Activated CD8-positive, alpha-beta T cell treated with anti-CD3 and anti-CD28 coated beads, Interleukin-2, amount 10 ng/mL, durations not matched to agents 7 days and 5 days (primary cell): ENCODE measurements at regions not wholly inside any gene's neighbourhood (a gene's known extent, or its start where the extent isn't known, plus 50 kb on each side); places are given as distances from the start of the nearest gene placed in this dataset.

Experiments
- ATAC-seq: fragments of 150-1000 bp; cut with Tn5 transposase; one replicate; pipeline ENCODE4 v1.10.0; 2021; ENCODE audit warnings: moderate library complexity
- CTCF ChIA-PET: fragments of 350-600 bp; sonication (Branson Sonifier 250); formaldehyde crosslinking; loops from one replicate; lab custom pipeline; 2021; ENCODE audit warnings: antibody characterized with exemption; lab: Charles Lee
- POLR2A ChIA-PET: fragments of 350-600 bp; sonication (Branson Sonifier 250); formaldehyde crosslinking; loops from one replicate; lab custom pipeline; 2021; ENCODE audit warnings: antibody characterized with exemption; lab: Charles Lee
- DNase-seq: peaks from one replicate; pipeline ENCODE4 v3.0.0-alpha.2; 2020
- H3K27ac Mint-ChIP-seq: one replicate; pipeline ENCODE4 v1.8.0; 2021; ENCODE audit warnings: mild to moderate bottlenecking, mixed read lengths
- H3K27me3 Mint-ChIP-seq: one replicate; pipeline ENCODE4 v1.8.0; 2021; ENCODE audit warnings: low read depth, mixed read lengths
- H3K36me3 Mint-ChIP-seq: one replicate; pipeline ENCODE4 v1.8.0; 2021; ENCODE audit warnings: low read depth, mixed read lengths
- H3K4me1 Mint-ChIP-seq: one replicate; pipeline ENCODE4 v1.8.0; 2021; ENCODE audit warnings: low read depth, mixed read lengths
- H3K4me3 Mint-ChIP-seq: one replicate; pipeline ENCODE4 v1.8.0; 2021; ENCODE audit warnings: mild to moderate bottlenecking, mixed read lengths
- H3K9me3 Mint-ChIP-seq: one replicate; pipeline ENCODE4 v1.8.0; 2022; ENCODE audit warnings: mixed read lengths; ENCODE audit not compliant: insufficient read depth

- ATAC-seq = no peak
- no peak for DNase-seq
- Mint-ChIP-seq H3K9me3 (no peaks in the 10 kb centered on the region), H3K27me3 (no peaks in the 10 kb centered on the region), H3K4me3 (no peak overlapping the region), H3K27ac (no peak overlapping the region), H3K36me3 (no peaks in the 10 kb centered on the region), H3K4me1 (no peaks in the 10 kb centered on the region)
- POLR2A ChIA-PET = no interaction called here
- CTCF ChIA-PET = no interaction called here
Observed at GRCh38 chr2:180187611-180188010, 180.5 kb upstream of the CWC22 start.

GRCh38 chr2:180184506-180184905, 177.4 kb upstream of the CWC22 start:
- no peaks in the 10 kb centered on the region for H3K9me3 Mint-ChIP-seq
- ATAC-seq (no peak), DNase-seq (no peak)
- no peak overlapping the region for H3K4me3 Mint-ChIP-seq
- POLR2A ChIA-PET = no interaction called here
- CTCF ChIA-PET = no interaction called here
- H3K27me3 Mint-ChIP-seq = no peaks in the 10 kb centered on the region
- H3K36me3 Mint-ChIP-seq = no peaks in the 10 kb centered on the region
- H3K27ac Mint-ChIP-seq = no peak overlapping the region
- no peaks in the 10 kb centered on the region for H3K4me1 Mint-ChIP-seq

DNA sequence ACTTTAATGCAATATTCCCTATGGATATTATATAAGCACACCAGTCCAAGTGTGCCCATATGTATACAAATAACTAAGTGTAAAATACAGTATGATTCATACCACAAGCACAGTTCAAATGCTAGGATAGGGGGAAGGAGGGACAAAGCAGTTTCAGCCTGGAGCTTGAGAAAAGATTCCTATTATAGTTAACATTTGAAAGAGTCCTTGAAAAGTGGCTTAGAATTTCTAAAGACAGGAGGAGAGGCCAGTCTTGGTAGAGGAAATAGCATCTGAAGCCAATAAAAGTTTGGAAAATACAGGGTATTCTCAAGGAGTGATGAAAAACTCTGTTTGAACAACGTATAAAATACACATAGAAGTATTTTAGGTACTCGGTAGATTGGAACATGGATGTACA, 173.4 kb upstream of the CWC22 start:
- ATAC-seq (no peak), DNase-seq (no peak)
- Mint-ChIP-seq H3K9me3 (no peaks in the 10 kb centered on the region), H3K4me1 (no peaks in the 10 kb centered on the region), H3K4me3 (no peak overlapping the region), H3K27ac (no peak overlapping the region), H3K36me3 (no peaks in the 10 kb centered on the region), H3K27me3 (no peaks in the 10 kb centered on the region)
- ChIA-PET CTCF (no interaction called here), POLR2A (no interaction called here)

DNA sequence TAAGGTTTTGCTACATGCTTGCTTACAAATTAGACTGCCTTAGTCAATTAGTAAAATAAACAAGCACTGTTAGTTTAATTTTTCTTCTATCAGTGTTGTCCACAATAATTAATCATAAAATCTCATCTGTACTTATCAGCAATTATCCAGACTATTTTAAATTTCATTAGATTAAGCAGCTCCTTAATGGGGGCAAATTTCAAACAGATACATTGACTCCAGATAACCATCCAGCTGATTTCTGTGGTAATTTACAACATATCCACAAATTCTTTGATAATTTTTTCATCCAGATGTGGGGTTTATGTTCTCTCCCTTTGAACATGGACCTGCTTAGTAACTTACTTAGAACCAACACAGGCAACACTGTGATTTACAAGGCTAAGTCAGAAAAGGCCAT, 170.4 kb upstream of the CWC22 start:
- ATAC-seq (no peak), DNase-seq (no peak)
- CTCF ChIA-PET = no interaction called here
- H3K27me3 Mint-ChIP-seq = no peaks in the 10 kb centered on the region
- no peaks in the 10 kb centered on the region for H3K9me3 Mint-ChIP-seq
- H3K4me1 Mint-ChIP-seq = no peaks in the 10 kb centered on the region
- no peaks in the 10 kb centered on the region for H3K36me3 Mint-ChIP-seq
- H3K4me3 Mint-ChIP-seq = no peak overlapping the region
- H3K27ac Mint-ChIP-seq = no peak overlapping the region
- POLR2A ChIA-PET = no interaction called here

DNA sequence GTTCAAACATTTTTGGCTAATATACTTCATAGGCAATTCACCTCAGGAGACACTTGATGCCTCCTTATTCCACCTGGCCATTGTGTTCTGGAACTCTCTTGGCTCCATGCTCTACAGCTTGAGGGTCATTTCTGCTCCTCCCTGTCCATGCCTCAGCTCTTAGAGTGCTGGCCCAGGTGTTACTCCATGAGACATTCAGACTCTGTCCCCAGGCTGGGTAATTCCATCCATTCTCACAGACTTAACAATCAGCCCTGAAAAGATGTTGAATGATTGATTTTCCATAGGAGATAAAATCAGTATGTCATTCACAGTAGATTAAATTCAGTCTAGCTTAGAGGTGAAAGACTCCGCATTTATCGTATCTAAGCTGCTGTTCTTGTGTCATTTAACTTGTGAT, 168.6 kb upstream of the CWC22 start:
- ChIA-PET CTCF (no interaction called here), POLR2A (no interaction called here)
- ATAC-seq (no peak), DNase-seq (no peak)
- Mint-ChIP-seq H3K27ac (no peak overlapping the region), H3K27me3 (no peaks in the 10 kb centered on the region), H3K4me1 (no peaks in the 10 kb centered on the region), H3K4me3 (no peak overlapping the region), H3K36me3 (no peaks in the 10 kb centered on the region), H3K9me3 (no peaks in the 10 kb centered on the region)

GRCh38 chr2:180174580-180174979, 167.5 kb upstream of the CWC22 start:
- CTCF ChIA-PET = no interaction called here
- H3K4me1 Mint-ChIP-seq = no peaks in the 10 kb centered on the region
- peaks cover 6% of the 10 kb centered on the region for H3K9me3 Mint-ChIP-seq
- ATAC-seq (no peak), DNase-seq (no peak)
- no peaks in the 10 kb centered on the region for H3K36me3 Mint-ChIP-seq
- H3K4me3 Mint-ChIP-seq = no peak overlapping the region
- H3K27ac Mint-ChIP-seq = no peak overlapping the region
- POLR2A ChIA-PET = no interaction called here
- no peaks in the 10 kb centered on the region for H3K27me3 Mint-ChIP-seq

- H3K4me3 Mint-ChIP-seq = no peak overlapping the region
- CTCF ChIA-PET = no interaction called here
- no peaks in the 10 kb centered on the region for H3K36me3 Mint-ChIP-seq
- no peak for DNase-seq
- H3K9me3 Mint-ChIP-seq = peaks cover 6% of the 10 kb centered on the region
- no peaks in the 10 kb centered on the region for H3K27me3 Mint-ChIP-seq
- H3K27ac Mint-ChIP-seq = no peak overlapping the region
- no peak for ATAC-seq
- POLR2A ChIA-PET = no interaction called here
- H3K4me1 Mint-ChIP-seq = no peaks in the 10 kb centered on the region
Observed at GRCh38 chr2:180169474-180169873, 162.4 kb upstream of the CWC22 start.

GRCh38 chr2:180161415-180161814, 154.3 kb upstream of the CWC22 start:
- POLR2A ChIA-PET = no interaction called here
- Mint-ChIP-seq H3K4me1 (no peaks in the 10 kb centered on the region), H3K27ac (no peak overlapping the region), H3K4me3 (no peak overlapping the region), H3K36me3 (no peaks in the 10 kb centered on the region), H3K27me3 (no peaks in the 10 kb centered on the region), H3K9me3 (no peaks in the 10 kb centered on the region)
- ATAC-seq (no peak), DNase-seq (no peak)
- CTCF ChIA-PET = no interaction called here

- ChIA-PET POLR2A (no interaction called here), CTCF (no interaction called here)
- Mint-ChIP-seq H3K9me3 (no peaks in the 10 kb centered on the region), H3K4me3 (no peak overlapping the region), H3K36me3 (no peaks in the 10 kb centered on the region), H3K4me1 (no peaks in the 10 kb centered on the region), H3K27me3 (no peaks in the 10 kb centered on the region), H3K27ac (no peak overlapping the region)
- DNase-seq (no peak), ATAC-seq (no peak)
Observed at GRCh38 chr2:180159921-180160320, 152.8 kb upstream of the CWC22 start.

- H3K36me3 Mint-ChIP-seq = no peaks in the 10 kb centered on the region
- ChIA-PET POLR2A (no interaction called here), CTCF (no interaction called here)
- no peaks in the 10 kb centered on the region for H3K27me3 Mint-ChIP-seq
- no peaks in the 10 kb centered on the region for H3K4me1 Mint-ChIP-seq
- ATAC-seq = no peak
- no peak overlapping the region for H3K27ac Mint-ChIP-seq
- no peak for DNase-seq
- no peak overlapping the region for H3K4me3 Mint-ChIP-seq
- H3K9me3 Mint-ChIP-seq = no peaks in the 10 kb centered on the region
Observed at GRCh38 chr2:180158961-180159360, 151.9 kb upstream of the CWC22 start.

DNA sequence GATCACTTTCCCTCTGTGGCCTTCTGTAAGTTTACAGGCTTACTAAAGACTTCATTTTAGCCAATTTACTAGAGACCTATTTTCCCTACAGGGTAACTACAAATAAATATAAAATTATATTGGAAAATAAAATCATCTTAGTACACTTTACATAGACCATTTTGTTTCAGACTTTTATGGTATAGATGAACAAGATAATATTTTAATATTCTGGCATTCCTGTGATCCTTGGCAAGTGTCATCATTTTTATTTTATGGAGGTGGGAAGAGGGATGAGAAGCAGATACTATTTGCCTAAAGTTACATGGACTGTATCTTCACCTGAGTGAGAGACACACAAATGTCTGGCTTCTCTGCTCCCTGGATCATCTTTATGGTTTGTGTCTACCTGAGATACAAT, 149.6 kb upstream of the CWC22 start:
- no peak overlapping the region for H3K27ac Mint-ChIP-seq
- ATAC-seq = no peak
- H3K27me3 Mint-ChIP-seq = no peaks in the 10 kb centered on the region
- no peaks in the 10 kb centered on the region for H3K9me3 Mint-ChIP-seq
- H3K36me3 Mint-ChIP-seq = no peaks in the 10 kb centered on the region
- no peaks in the 10 kb centered on the region for H3K4me1 Mint-ChIP-seq
- CTCF ChIA-PET = no interaction called here
- POLR2A ChIA-PET = no interaction called here
- no peak for DNase-seq
- H3K4me3 Mint-ChIP-seq = no peak overlapping the region

DNA sequence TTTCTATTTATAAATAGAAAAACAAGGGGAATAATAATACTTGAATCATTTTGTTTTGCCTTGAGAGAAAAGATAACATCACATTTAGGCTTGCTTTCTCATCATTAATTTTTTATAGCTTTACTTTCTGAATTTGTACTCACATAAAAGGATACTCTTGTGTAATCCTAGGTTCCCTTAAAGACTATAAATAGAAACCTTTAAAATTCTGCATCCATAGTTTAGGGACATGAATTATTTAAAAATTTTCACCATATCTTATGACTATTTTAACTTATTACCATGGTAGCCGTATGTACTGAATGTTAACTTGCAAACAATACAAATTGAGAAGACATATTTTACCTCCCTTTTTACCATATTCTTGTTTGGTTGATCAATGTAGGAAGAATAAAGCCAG, 143.5 kb upstream of the CWC22 start:
- no peak overlapping the region for H3K27ac Mint-ChIP-seq
- H3K4me3 Mint-ChIP-seq = no peak overlapping the region
- no peaks in the 10 kb centered on the region for H3K4me1 Mint-ChIP-seq
- H3K36me3 Mint-ChIP-seq = no peaks in the 10 kb centered on the region
- H3K27me3 Mint-ChIP-seq = peaks cover 2% of the 10 kb centered on the region
- no peak for ATAC-seq
- DNase-seq = no peak
- ChIA-PET CTCF (no interaction called here), POLR2A (no interaction called here)
- H3K9me3 Mint-ChIP-seq = no peaks in the 10 kb centered on the region

GRCh38 chr2:180146541-180146940, 139.4 kb upstream of the CWC22 start:
- no peaks in the 10 kb centered on the region for H3K36me3 Mint-ChIP-seq
- no peak overlapping the region for H3K27ac Mint-ChIP-seq
- ChIA-PET POLR2A (no interaction called here), CTCF (no interaction called here)
- ATAC-seq (no peak), DNase-seq (no peak)
- H3K27me3 Mint-ChIP-seq = peaks cover 2% of the 10 kb centered on the region
- H3K4me1 Mint-ChIP-seq = no peaks in the 10 kb centered on the region
- no peak overlapping the region for H3K4me3 Mint-ChIP-seq
- no peaks in the 10 kb centered on the region for H3K9me3 Mint-ChIP-seq
